ENCODE measurements at regions not wholly inside any gene's neighbourhood (a gene's known extent, or its start where the extent isn't known, plus 50 kb on each side); places are given as distances from the start of the nearest gene placed in this dataset.

- H3K27ac Mint-ChIP-seq (ENCODE audit: unreplicated experiment) = no peak overlapping the region
- H3K4me3 Mint-ChIP-seq (ENCODE audit: unreplicated experiment) = no peak overlapping the region
- peaks cover 41% of the 10 kb centered on the region for H3K4me1 Mint-ChIP-seq (ENCODE audit: low read depth, unreplicated experiment)
- H3K27me3 Mint-ChIP-seq (ENCODE audit: unreplicated experiment) = peaks cover 9% of the 10 kb centered on the region
- H3K9me3 Mint-ChIP-seq (ENCODE audit: unreplicated experiment) = peaks cover 12% of the 10 kb centered on the region
- no peak for DNase-seq
- TF ChIP-seq, protein P1, sequence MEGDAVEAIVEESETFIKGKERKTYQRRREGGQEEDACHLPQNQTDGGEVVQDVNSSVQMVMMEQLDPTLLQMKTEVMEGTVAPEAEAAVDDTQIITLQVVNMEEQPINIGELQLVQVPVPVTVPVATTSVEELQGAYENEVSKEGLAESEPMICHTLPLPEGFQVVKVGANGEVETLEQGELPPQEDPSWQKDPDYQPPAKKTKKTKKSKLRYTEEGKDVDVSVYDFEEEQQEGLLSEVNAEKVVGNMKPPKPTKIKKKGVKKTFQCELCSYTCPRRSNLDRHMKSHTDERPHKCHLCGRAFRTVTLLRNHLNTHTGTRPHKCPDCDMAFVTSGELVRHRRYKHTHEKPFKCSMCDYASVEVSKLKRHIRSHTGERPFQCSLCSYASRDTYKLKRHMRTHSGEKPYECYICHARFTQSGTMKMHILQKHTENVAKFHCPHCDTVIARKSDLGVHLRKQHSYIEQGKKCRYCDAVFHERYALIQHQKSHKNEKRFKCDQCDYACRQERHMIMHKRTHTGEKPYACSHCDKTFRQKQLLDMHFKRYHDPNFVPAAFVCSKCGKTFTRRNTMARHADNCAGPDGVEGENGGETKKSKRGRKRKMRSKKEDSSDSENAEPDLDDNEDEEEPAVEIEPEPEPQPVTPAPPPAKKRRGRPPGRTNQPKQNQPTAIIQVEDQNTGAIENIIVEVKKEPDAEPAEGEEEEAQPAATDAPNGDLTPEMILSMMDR (IDR thresholded peaks at IDR 0.05; ENCODE audit: partially characterized antibody, unreplicated experiment) = no peak
- H3K36me3 Mint-ChIP-seq (ENCODE audit: unreplicated experiment) = no peaks in the 10 kb centered on the region
These were observed 152.9 kb downstream of the SNX10 start for GRCh38 chr7:26444555-26444954.

GRCh38 chr7:26447116-26447515, 155.5 kb downstream of the SNX10 start:
- DNase-seq = no peak
- no peak overlapping the region for H3K27ac Mint-ChIP-seq (ENCODE audit: unreplicated experiment)
- H3K9me3 Mint-ChIP-seq (ENCODE audit: unreplicated experiment) = peaks cover under 1% of the 10 kb centered on the region
- H3K4me1 Mint-ChIP-seq (ENCODE audit: low read depth, unreplicated experiment) = peaks cover 20% of the 10 kb centered on the region
- TF ChIP-seq, protein P1 (IDR thresholded peaks at IDR 0.05; ENCODE audit: partially characterized antibody, unreplicated experiment) = no peak
- H3K4me3 Mint-ChIP-seq (ENCODE audit: unreplicated experiment) = no peak overlapping the region
- H3K36me3 Mint-ChIP-seq (ENCODE audit: unreplicated experiment) = no peaks in the 10 kb centered on the region
- peaks cover under 1% of the 10 kb centered on the region for H3K27me3 Mint-ChIP-seq (ENCODE audit: unreplicated experiment)

- Mint-ChIP-seq H3K9me3 (ENCODE audit: unreplicated experiment) (no peaks in the 10 kb centered on the region), H3K36me3 (ENCODE audit: unreplicated experiment) (no peaks in the 10 kb centered on the region), H3K27me3 (ENCODE audit: unreplicated experiment) (no peaks in the 10 kb centered on the region), H3K4me3 (ENCODE audit: unreplicated experiment) (no peak overlapping the region), H3K4me1 (ENCODE audit: low read depth, unreplicated experiment) (peaks cover 10% of the 10 kb centered on the region), H3K27ac (ENCODE audit: unreplicated experiment) (no peak overlapping the region)
- TF ChIP-seq, protein P1 (IDR thresholded peaks at IDR 0.05; ENCODE audit: partially characterized antibody, unreplicated experiment) = no peak
- DNase-seq = no peak
These were observed 157.8 kb downstream of the SNX10 start for GRCh38 chr7:26449175-26450165.

DNA sequence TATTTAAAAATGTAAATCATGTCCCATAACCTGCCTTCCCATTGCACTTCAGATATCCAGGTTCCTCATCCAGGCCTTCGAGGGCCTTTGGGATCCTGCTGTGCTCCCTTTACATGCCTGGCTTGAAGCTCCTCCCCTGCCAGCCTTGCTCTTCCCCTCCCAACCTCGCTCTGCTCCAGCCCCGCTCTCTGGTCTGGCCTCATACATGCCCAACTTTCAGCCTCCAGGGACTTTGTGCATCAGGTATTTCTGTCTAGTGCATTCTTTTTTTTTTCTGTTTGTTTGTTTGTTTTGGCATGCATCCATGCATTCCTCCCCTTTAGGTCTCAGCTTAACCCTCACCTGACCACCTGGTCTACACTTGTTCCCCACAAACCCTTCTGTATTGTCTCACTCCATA, 160.3 kb downstream of the SNX10 start:
- no peak for DNase-seq
- H3K27ac Mint-ChIP-seq (ENCODE audit: unreplicated experiment) = no peak overlapping the region
- peaks cover 8% of the 10 kb centered on the region for H3K4me1 Mint-ChIP-seq (ENCODE audit: low read depth, unreplicated experiment)

More for the DNA sequence above, 160.3 kb downstream of the SNX10 start:
- TF ChIP-seq, protein P1 (IDR thresholded peaks at IDR 0.05; ENCODE audit: partially characterized antibody, unreplicated experiment) = no peak
- Mint-ChIP-seq H3K27me3 (ENCODE audit: unreplicated experiment) (no peaks in the 10 kb centered on the region), H3K36me3 (ENCODE audit: unreplicated experiment) (no peaks in the 10 kb centered on the region), H3K9me3 (ENCODE audit: unreplicated experiment) (no peaks in the 10 kb centered on the region), H3K4me3 (ENCODE audit: unreplicated experiment) (no peak overlapping the region)
